Breast epithelium (tissue), 3 donors: ENCODE measurements at regions not wholly inside any gene's neighbourhood (a gene's known extent, or its start where the extent isn't known, plus 50 kb on each side); places are given as distances from the start of the nearest gene placed in this dataset.

Experiments used
- CTCF ChIP-seq, 3 donors: fragments of 450-650 bp; IDR thresholded peaks; one replicate each; pipeline ENCODE4 v1.5.1; 2016 to 2017; ENCODE audit warnings: antibody characterized with exemption in 3 of 3, mild to moderate bottlenecking in 3 of 3, moderate library complexity in 3 of 3
- POLR2A ChIP-seq: fragments of 450-650 bp; IDR thresholded peaks from one replicate; pipeline ENCODE4 v1.6.1; 2016; ENCODE audit warnings: antibody characterized with exemption, mild to moderate bottlenecking, moderate library complexity
- POLR2AphosphoS5 ChIP-seq, 3 donors: sonication (generic); formaldehyde crosslinking; IDR thresholded peaks; one replicate each; pipeline ENCODE4 v1.6.1; 2017; ENCODE audit warnings: antibody characterized with exemption in 3 of 3

GRCh38 chr6:144728804-144729203 is 443.7 kb downstream of the UTRN start:
- no peak for TF ChIP-seq CTCF (IDR thresholded peaks at IDR 0.05)
- no peak for TF ChIP-seq POLR2A
- TF ChIP-seq POLR2AphosphoS5 (IDR thresholded peaks at IDR 0.05) = no peak
